Body of pancreas (tissue), 4 donors: ENCODE measurements at regions not wholly inside any gene's neighbourhood (a gene's known extent, or its start where the extent isn't known, plus 50 kb on each side); places are given as distances from the start of the nearest gene placed in this dataset.

Experiments used
- POLR2A ChIP-seq, 3 donors: fragments of 450-650 bp; IDR thresholded peaks; one replicate each; pipeline ENCODE4 v1.6.1; 2016; ENCODE audit warnings: antibody characterized with exemption in 3 of 3, mild to moderate bottlenecking in 2 of 3
- TF ChIP-seq, protein P1 (sequence below), 7 experiments: fragments of 450-650 bp in 4 of 7; fragments of 200-600 bp in 3 of 7; sonication (generic) in 3 of 7; IDR thresholded peaks; one replicate each; pipeline ENCODE4 v1.5.1; 2016 to 2019; ENCODE audit warnings: antibody characterized with exemption in 7 of 7

DNA sequence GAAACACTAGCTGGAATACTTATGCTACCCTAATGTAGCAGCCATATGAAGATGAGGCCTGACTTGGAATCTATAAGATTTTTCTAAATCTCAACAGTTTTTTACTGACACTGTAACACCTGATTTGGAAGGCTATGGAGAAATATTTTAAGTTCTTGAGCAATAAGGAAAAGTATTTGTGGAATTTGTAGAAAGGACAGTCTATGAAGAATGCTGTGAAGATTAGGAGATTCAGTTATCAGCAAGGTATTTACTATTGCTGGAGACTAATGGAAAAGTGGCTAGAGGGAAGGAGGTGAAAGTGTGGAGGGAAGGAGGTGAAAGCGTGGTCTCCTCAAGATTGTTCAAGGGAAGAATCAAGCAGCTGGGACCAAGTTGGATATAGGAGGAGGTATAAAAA, 190.0 kb upstream of the EMCN start:
- TF ChIP-seq, protein P1, sequence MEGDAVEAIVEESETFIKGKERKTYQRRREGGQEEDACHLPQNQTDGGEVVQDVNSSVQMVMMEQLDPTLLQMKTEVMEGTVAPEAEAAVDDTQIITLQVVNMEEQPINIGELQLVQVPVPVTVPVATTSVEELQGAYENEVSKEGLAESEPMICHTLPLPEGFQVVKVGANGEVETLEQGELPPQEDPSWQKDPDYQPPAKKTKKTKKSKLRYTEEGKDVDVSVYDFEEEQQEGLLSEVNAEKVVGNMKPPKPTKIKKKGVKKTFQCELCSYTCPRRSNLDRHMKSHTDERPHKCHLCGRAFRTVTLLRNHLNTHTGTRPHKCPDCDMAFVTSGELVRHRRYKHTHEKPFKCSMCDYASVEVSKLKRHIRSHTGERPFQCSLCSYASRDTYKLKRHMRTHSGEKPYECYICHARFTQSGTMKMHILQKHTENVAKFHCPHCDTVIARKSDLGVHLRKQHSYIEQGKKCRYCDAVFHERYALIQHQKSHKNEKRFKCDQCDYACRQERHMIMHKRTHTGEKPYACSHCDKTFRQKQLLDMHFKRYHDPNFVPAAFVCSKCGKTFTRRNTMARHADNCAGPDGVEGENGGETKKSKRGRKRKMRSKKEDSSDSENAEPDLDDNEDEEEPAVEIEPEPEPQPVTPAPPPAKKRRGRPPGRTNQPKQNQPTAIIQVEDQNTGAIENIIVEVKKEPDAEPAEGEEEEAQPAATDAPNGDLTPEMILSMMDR (IDR thresholded peaks at IDR 0.05): no peak
- TF ChIP-seq POLR2A (IDR thresholded peaks at IDR 0.05): no peak
